ENCODE measurements at regions not wholly inside any gene's neighbourhood (a gene's known extent, or its start where the extent isn't known, plus 50 kb on each side); places are given as distances from the start of the nearest gene placed in this dataset.

GRCh38 chr9:18394847-18395351 is 79.1 kb upstream of the ADAMTSL1 start:
- Histone ChIP-seq H3K27me3 (ENCODE audit: control insufficient read depth, insufficient read depth, low read length) (no peaks in the 10 kb centered on the region), H2AFZ (ENCODE audit: low read length) (no peak overlapping the region), H3K79me2 (ENCODE audit: control insufficient read depth, insufficient read depth, low read length) (no peaks in the 10 kb centered on the region), H4K20me1 (ENCODE audit: control insufficient read depth, extremely low read depth, insufficient read depth, low read length) (no peaks in the 10 kb centered on the region), H3K9ac (ENCODE audit: insufficient read depth, low read length) (no peak overlapping the region), H3K4me2 (ENCODE audit: extremely low read depth, insufficient read depth, low read length) (no peak overlapping the region), H3K4me3 (replicated peaks in 1 of 4; ENCODE audit: control extremely low read depth in 1 of 4, insufficient read depth in 1 of 4, low read depth in 3 of 4, low read length in 4 of 4) (no peak overlapping the region), H3K27ac (ENCODE audit: insufficient read depth, low read length) (no peak overlapping the region), H3K4me1 (ENCODE audit: control insufficient read depth, extremely low read depth, insufficient read depth, low read length) (peaks cover 2% of the 10 kb centered on the region), H3K36me3 (ENCODE audit: control insufficient read depth, insufficient read depth, low read length) (no peaks in the 10 kb centered on the region), H3K9me3 (ENCODE audit: control insufficient read depth, insufficient read depth, low read depth, low read length) (no peaks in the 10 kb centered on the region)
- TF ChIP-seq CTCF (conservative IDR thresholded peaks at IDR 0.05 in 1 of 2, IDR thresholded peaks at IDR 0.05 in 1 of 2; ENCODE audit: low read depth in 1 of 2, low read length in 2 of 2) (no peak), EZH2 (IDR thresholded peaks at IDR 0.05; ENCODE audit: low read length, missing control alignments) (no peak)
- no peak for DNase-seq (ENCODE audit: low read depth in 2 of 2)

GRCh38 chr9:18396102-18396728 is 77.7 kb upstream of the ADAMTSL1 start:
- no peak overlapping the region for H3K9ac ChIP-seq (ENCODE audit: insufficient read depth, low read length)
- H2AFZ ChIP-seq (ENCODE audit: low read length) = no peak overlapping the region
- H3K9me3 ChIP-seq (ENCODE audit: control insufficient read depth, insufficient read depth, low read depth, low read length) = no peaks in the 10 kb centered on the region
- DNase-seq (ENCODE audit: low read depth in 2 of 2) = peak; percentile 17
- no peak overlapping the region for H3K4me2 ChIP-seq (ENCODE audit: extremely low read depth, insufficient read depth, low read length)
- H3K79me2 ChIP-seq (ENCODE audit: control insufficient read depth, insufficient read depth, low read length) = no peaks in the 10 kb centered on the region
- no peak overlapping the region for H3K4me3 ChIP-seq (replicated peaks in 1 of 4; ENCODE audit: control extremely low read depth in 1 of 4, insufficient read depth in 1 of 4, low read depth in 3 of 4, low read length in 4 of 4)
- no peaks in the 10 kb centered on the region for H4K20me1 ChIP-seq (ENCODE audit: control insufficient read depth, extremely low read depth, insufficient read depth, low read length)
- TF ChIP-seq EZH2 (IDR thresholded peaks at IDR 0.05; ENCODE audit: low read length, missing control alignments) (no peak), CTCF (conservative IDR thresholded peaks at IDR 0.05 in 1 of 2, IDR thresholded peaks at IDR 0.05 in 1 of 2; ENCODE audit: low read depth in 1 of 2, low read length in 2 of 2) (peak in 1 of 2 donors; percentile 12)
- peaks cover 2% of the 10 kb centered on the region for H3K4me1 ChIP-seq (ENCODE audit: control insufficient read depth, extremely low read depth, insufficient read depth, low read length)
- no peak overlapping the region for H3K27ac ChIP-seq (ENCODE audit: insufficient read depth, low read length)
- no peaks in the 10 kb centered on the region for H3K27me3 ChIP-seq (ENCODE audit: control insufficient read depth, insufficient read depth, low read length)
- H3K36me3 ChIP-seq (ENCODE audit: control insufficient read depth, insufficient read depth, low read length) = no peaks in the 10 kb centered on the region

DNA sequence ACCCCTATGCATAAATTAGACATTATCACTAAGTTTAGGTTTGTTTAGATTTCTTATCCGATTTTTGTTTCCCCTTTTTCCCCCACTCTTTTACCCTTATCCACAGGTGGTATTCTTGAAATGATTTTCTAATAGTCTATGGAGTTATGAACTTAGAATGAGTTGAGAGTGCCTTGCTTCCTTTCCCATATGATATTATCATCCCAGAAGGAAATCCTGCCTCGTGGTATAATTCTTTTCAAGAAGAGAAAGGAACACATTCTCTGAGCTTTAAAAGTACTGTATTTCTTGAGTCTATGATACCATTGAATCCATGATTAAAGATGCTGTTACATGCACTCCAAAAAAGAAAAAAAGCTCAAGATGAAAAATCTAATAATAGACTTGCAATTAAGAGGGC is 76.9 kb upstream of the ADAMTSL1 start:
- Histone ChIP-seq H2AFZ (ENCODE audit: low read length) (no peak overlapping the region), H3K36me3 (ENCODE audit: control insufficient read depth, insufficient read depth, low read length) (no peaks in the 10 kb centered on the region), H4K20me1 (ENCODE audit: control insufficient read depth, extremely low read depth, insufficient read depth, low read length) (no peaks in the 10 kb centered on the region), H3K4me1 (ENCODE audit: control insufficient read depth, extremely low read depth, insufficient read depth, low read length) (peaks cover 2% of the 10 kb centered on the region), H3K79me2 (ENCODE audit: control insufficient read depth, insufficient read depth, low read length) (no peaks in the 10 kb centered on the region), H3K4me2 (ENCODE audit: extremely low read depth, insufficient read depth, low read length) (no peak overlapping the region), H3K9me3 (ENCODE audit: control insufficient read depth, insufficient read depth, low read depth, low read length) (no peaks in the 10 kb centered on the region), H3K27me3 (ENCODE audit: control insufficient read depth, insufficient read depth, low read length) (no peaks in the 10 kb centered on the region), H3K4me3 (replicated peaks in 1 of 4; ENCODE audit: control extremely low read depth in 1 of 4, insufficient read depth in 1 of 4, low read depth in 3 of 4, low read length in 4 of 4) (no peak overlapping the region), H3K27ac (ENCODE audit: insufficient read depth, low read length) (no peak overlapping the region), H3K9ac (ENCODE audit: insufficient read depth, low read length) (no peak overlapping the region)
- DNase-seq (ENCODE audit: low read depth in 2 of 2) = no peak
- TF ChIP-seq EZH2 (IDR thresholded peaks at IDR 0.05; ENCODE audit: low read length, missing control alignments) (no peak), CTCF (conservative IDR thresholded peaks at IDR 0.05 in 1 of 2, IDR thresholded peaks at IDR 0.05 in 1 of 2; ENCODE audit: low read depth in 1 of 2, low read length in 2 of 2) (no peak)
